ENCODE measurements at regions not wholly inside any gene's neighbourhood (a gene's known extent, or its start where the extent isn't known, plus 50 kb on each side); places are given as distances from the start of the nearest gene placed in this dataset.

- H3K4me3 ChIP-seq (ENCODE audit: control insufficient read depth, low read depth, low read length), result no peak overlapping the region
- TF ChIP-seq, protein P1, sequence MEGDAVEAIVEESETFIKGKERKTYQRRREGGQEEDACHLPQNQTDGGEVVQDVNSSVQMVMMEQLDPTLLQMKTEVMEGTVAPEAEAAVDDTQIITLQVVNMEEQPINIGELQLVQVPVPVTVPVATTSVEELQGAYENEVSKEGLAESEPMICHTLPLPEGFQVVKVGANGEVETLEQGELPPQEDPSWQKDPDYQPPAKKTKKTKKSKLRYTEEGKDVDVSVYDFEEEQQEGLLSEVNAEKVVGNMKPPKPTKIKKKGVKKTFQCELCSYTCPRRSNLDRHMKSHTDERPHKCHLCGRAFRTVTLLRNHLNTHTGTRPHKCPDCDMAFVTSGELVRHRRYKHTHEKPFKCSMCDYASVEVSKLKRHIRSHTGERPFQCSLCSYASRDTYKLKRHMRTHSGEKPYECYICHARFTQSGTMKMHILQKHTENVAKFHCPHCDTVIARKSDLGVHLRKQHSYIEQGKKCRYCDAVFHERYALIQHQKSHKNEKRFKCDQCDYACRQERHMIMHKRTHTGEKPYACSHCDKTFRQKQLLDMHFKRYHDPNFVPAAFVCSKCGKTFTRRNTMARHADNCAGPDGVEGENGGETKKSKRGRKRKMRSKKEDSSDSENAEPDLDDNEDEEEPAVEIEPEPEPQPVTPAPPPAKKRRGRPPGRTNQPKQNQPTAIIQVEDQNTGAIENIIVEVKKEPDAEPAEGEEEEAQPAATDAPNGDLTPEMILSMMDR (IDR thresholded peaks at IDR 0.05; ENCODE audit: control insufficient read depth, insufficient read depth, low read depth, low read length, missing control alignments), result no peak
Measured at GRCh38 chr2:146489386-146489785, 1355.4 kb upstream of the ACVR2A start.

DNA sequence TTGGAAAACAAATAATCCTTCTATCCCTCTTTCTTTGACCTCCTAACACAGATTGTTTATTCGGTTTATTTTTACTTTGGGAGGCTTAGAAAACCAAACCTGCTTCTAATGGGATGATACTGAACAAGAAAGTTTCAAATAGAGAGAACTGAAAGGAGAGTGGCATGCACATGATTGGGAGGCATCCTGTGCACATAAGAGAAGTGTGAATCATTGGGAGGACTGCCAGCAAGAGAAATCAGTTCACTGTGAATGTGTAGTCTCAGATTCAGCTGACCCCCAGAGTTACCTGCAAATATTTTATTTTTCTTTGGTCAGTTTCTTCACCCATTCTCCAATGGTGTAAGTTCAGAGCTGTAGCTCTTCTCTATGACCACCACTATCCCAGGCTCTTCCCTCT lies 1363.2 kb upstream of the ACVR2A start:
- TF ChIP-seq, protein P1 (IDR thresholded peaks at IDR 0.05; ENCODE audit: control insufficient read depth, insufficient read depth, low read depth, low read length, missing control alignments), result no peak
- no peak for DNase-seq (ENCODE audit: low read depth)
- H3K4me3 ChIP-seq (ENCODE audit: control insufficient read depth, low read depth, low read length), result no peak overlapping the region

More at GRCh38 chr2:146489386-146489785, 1355.4 kb upstream of the ACVR2A start:
- DNase-seq (ENCODE audit: low read depth), result no peak

DNA sequence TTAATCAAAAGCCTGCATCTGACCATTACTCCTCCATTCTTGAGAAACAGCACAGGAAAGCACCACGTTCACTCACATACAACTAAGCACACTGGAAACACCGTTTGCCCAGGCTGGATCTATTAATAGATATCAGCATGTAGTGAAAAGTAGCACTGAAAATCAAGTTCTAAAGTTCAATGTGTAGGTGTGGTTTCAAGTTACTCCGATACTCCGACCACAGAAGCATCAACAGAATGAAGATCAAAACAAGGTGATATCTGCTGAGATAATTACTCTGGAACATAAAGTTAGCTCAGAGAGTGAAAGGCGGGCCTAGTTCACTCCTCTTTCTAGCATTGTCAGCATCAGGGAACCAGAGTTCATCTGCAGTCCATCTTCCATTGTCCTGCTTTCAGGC lies 1367.4 kb upstream of the ACVR2A start:
- DNase-seq (ENCODE audit: low read depth), result no peak
- no peak overlapping the region for H3K4me3 ChIP-seq (ENCODE audit: control insufficient read depth, low read depth, low read length)
- TF ChIP-seq, protein P1 (IDR thresholded peaks at IDR 0.05; ENCODE audit: control insufficient read depth, insufficient read depth, low read depth, low read length, missing control alignments), result no peak

DNA sequence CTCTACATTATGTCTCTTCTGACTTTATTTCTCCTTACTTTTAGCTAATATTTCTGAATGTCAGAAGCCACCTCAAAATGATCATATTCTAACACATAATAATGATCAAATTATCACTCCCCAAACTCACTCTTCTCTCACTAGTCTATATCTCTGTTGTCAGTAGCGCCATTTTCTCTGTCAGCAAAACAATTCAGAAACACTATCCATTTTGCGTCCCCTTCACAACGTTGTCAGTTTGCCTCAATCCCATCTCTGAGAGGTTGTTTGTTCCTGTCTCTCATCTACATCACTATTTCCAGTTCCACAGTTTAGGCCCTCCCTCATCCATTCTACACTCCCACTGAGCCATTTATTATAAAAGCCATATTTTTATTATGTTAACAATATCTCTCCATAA lies 1376.3 kb upstream of the ACVR2A start:
- no peak overlapping the region for H3K4me3 ChIP-seq (ENCODE audit: control insufficient read depth, low read depth, low read length)
- TF ChIP-seq, protein P1 (IDR thresholded peaks at IDR 0.05; ENCODE audit: control insufficient read depth, insufficient read depth, low read depth, low read length, missing control alignments), result no peak

GRCh38 chr2:146467425-146467824 lies 1377.4 kb upstream of the ACVR2A start:
- no peak for DNase-seq (ENCODE audit: low read depth)
- TF ChIP-seq, protein P1 (IDR thresholded peaks at IDR 0.05; ENCODE audit: control insufficient read depth, insufficient read depth, low read depth, low read length, missing control alignments), result no peak
- no peak overlapping the region for H3K4me3 ChIP-seq (ENCODE audit: control insufficient read depth, low read depth, low read length)

More for the DNA sequence above, 1376.3 kb upstream of the ACVR2A start:
- DNase-seq (ENCODE audit: low read depth), result no peak

- TF ChIP-seq, protein P1 (IDR thresholded peaks at IDR 0.05; ENCODE audit: control insufficient read depth, insufficient read depth, low read depth, low read length, missing control alignments), result no peak
- no peak for DNase-seq (ENCODE audit: low read depth)
- no peak overlapping the region for H3K4me3 ChIP-seq (ENCODE audit: control insufficient read depth, low read depth, low read length)
Measured at GRCh38 chr2:146465460-146465859, 1379.4 kb upstream of the ACVR2A start.

- TF ChIP-seq, protein P1 (IDR thresholded peaks at IDR 0.05; ENCODE audit: control insufficient read depth, insufficient read depth, low read depth, low read length, missing control alignments), result no peak
- DNase-seq (ENCODE audit: low read depth), result no peak
- no peak overlapping the region for H3K4me3 ChIP-seq (ENCODE audit: control insufficient read depth, low read depth, low read length)
Measured at GRCh38 chr2:146461068-146461467, 1383.8 kb upstream of the ACVR2A start.
